Osteocyte (in vitro differentiated cells): ENCODE measurements at regions not wholly inside any gene's neighbourhood (a gene's known extent, or its start where the extent isn't known, plus 50 kb on each side); places are given as distances from the start of the nearest gene placed in this dataset.

Experiments
- DNase-seq: peaks from one replicate; pipeline ENCODE4 v3.0.0; 2021; ENCODE audit warnings: mixed read lengths; ENCODE audit not compliant: unreplicated experiment; ENCODE audit errors: extremely low spot score
- H3K27ac Mint-ChIP-seq: one replicate; pipeline ENCODE4 v1.8.0; 2021; ENCODE audit warnings: mild to moderate bottlenecking, mixed read lengths; ENCODE audit not compliant: unreplicated experiment
- H3K27me3 Mint-ChIP-seq: one replicate; pipeline ENCODE4 v1.8.0; 2021; ENCODE audit warnings: mixed read lengths; ENCODE audit not compliant: unreplicated experiment
- H3K36me3 Mint-ChIP-seq: one replicate; pipeline ENCODE4 v1.8.0; 2021; ENCODE audit warnings: mixed read lengths; ENCODE audit not compliant: unreplicated experiment
- H3K4me1 Mint-ChIP-seq: one replicate; pipeline ENCODE4 v1.8.0; 2021; ENCODE audit warnings: mixed read lengths; ENCODE audit not compliant: unreplicated experiment
- H3K4me3 Mint-ChIP-seq: one replicate; pipeline ENCODE4 v1.8.0; 2021; ENCODE audit warnings: mild to moderate bottlenecking, moderate library complexity, mixed read lengths; ENCODE audit not compliant: unreplicated experiment
- H3K9me3 Mint-ChIP-seq: one replicate; pipeline ENCODE4 v1.8.0; 2021; ENCODE audit warnings: mixed read lengths; ENCODE audit not compliant: unreplicated experiment
- TF ChIP-seq, protein P1 (sequence below): fragments of 200-600 bp; sonication (generic); IDR thresholded peaks from 2 replicates; pipeline ENCODE4 v1.5.0; 2021; ENCODE audit warnings: antibody characterized with exemption, mild to moderate bottlenecking, moderate library complexity

DNA sequence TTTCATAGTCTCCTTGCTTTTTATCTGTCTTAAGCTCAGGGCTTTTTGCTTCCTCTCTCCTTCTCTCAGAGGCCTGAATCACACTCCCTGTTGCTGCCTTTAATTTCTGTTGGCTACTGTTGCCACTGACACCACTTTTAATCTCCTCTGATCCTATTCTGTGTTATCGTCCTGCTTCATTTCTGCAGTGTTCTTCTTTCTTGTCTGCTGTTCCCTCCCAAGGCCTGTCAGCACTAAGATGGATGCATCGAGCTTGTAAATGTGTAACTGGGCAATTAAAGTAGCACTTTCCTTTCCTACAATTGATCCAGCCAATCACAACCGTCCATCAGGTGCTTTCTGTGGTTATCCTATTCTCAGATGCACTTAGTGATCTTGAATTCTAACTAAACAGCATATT, 71.3 kb upstream of the VEPH1 start:
- Mint-ChIP-seq H3K36me3 (no peaks in the 10 kb centered on the region), H3K27ac (no peak overlapping the region), H3K4me3 (no peak overlapping the region), H3K9me3 (no peaks in the 10 kb centered on the region), H3K27me3 (peaks cover 21% of the 10 kb centered on the region), H3K4me1 (peaks cover 5% of the 10 kb centered on the region)
- no peak for DNase-seq
- TF ChIP-seq, protein P1, sequence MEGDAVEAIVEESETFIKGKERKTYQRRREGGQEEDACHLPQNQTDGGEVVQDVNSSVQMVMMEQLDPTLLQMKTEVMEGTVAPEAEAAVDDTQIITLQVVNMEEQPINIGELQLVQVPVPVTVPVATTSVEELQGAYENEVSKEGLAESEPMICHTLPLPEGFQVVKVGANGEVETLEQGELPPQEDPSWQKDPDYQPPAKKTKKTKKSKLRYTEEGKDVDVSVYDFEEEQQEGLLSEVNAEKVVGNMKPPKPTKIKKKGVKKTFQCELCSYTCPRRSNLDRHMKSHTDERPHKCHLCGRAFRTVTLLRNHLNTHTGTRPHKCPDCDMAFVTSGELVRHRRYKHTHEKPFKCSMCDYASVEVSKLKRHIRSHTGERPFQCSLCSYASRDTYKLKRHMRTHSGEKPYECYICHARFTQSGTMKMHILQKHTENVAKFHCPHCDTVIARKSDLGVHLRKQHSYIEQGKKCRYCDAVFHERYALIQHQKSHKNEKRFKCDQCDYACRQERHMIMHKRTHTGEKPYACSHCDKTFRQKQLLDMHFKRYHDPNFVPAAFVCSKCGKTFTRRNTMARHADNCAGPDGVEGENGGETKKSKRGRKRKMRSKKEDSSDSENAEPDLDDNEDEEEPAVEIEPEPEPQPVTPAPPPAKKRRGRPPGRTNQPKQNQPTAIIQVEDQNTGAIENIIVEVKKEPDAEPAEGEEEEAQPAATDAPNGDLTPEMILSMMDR = no peak

DNA sequence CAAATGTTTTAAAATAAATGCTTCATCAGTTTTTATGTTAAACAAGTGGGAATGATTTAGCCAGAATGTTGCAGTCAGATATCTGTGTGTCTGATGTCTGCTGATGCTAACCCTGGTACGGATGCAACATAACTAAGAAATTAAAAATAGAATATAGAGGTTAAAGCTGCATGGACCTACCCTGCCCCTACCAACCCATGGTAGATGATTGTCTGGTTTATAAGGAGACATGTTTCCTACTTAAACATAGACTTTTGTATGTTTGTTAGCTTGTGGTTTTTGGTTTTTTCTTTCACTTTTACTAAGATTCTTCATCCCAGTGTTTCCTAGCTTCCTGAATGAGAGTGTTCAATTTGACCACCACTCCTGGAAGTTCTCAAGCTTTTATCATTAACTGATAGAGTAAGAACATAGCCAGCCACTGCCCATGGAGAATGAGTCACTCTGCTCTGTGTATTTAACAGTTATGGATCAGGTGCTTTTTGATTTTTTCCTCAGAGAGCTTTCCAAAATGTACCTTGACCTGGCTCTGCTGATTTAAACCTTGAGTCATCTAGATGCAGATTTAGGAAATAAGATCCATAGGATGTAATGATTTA, 70.7 kb upstream of the VEPH1 start:
- TF ChIP-seq, protein P1 = no peak
- H3K36me3 Mint-ChIP-seq = no peaks in the 10 kb centered on the region
- H3K4me3 Mint-ChIP-seq = no peak overlapping the region
- H3K9me3 Mint-ChIP-seq = no peaks in the 10 kb centered on the region
- peaks cover 24% of the 10 kb centered on the region for H3K27me3 Mint-ChIP-seq
- DNase-seq = no peak
- no peak overlapping the region for H3K27ac Mint-ChIP-seq
- peaks cover 5% of the 10 kb centered on the region for H3K4me1 Mint-ChIP-seq

DNA sequence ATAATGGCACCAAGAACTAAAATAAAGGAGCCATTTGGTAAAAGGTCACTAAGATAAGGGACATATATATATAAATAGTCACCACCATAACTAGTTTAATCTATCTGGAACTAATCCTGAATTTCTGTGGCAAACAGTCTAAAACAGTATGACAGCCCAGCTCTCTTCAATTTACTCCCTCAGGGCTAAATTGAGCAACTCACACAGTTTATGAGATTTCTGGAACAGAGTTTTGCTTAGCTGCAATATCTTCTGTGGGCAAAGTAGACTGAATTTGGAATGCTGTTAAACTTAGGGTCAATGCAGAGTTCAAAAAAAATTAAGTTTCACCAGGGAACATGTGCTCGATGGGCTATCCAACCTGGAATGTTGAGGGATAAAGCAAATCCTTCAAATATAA, 70.1 kb upstream of the VEPH1 start:
- peaks cover 5% of the 10 kb centered on the region for H3K4me1 Mint-ChIP-seq
- H3K27me3 Mint-ChIP-seq = peaks cover 24% of the 10 kb centered on the region
- TF ChIP-seq, protein P1 = no peak
- H3K4me3 Mint-ChIP-seq = no peak overlapping the region
- H3K36me3 Mint-ChIP-seq = no peaks in the 10 kb centered on the region
- DNase-seq = no peak
- H3K9me3 Mint-ChIP-seq = no peaks in the 10 kb centered on the region
- H3K27ac Mint-ChIP-seq = no peak overlapping the region

DNA sequence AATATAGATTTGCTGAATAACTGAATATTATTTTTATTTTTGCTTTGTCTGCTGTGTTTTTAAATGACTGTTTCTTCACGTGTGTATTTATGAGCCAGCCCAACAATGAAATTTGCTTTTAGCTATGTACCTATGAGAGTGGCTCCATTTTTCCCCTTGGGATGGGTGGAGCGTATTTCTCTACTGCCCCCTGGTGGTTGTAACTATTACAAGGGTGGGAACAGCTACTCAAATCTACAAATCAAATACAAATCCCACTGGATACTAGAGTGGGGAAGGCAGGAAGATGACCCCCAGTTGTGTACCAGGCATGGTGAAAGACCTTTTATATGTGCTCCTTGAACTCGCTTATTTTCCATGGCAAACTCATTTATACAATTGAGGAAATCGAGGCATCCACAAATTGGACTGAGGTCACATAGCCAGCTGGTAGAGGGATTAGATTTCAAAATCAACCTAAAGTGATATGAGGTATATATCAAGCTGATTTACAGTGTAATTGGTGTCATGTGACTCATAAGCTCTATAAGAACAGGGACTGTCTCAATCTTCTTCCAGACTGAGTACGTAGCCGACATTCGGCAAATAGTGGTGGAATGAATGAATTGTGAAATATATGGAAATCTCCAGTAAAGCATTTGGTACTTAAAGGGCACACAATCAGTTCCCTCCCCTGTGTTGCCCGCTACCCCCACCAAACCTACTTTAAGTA, 69.5 kb upstream of the VEPH1 start:
- no peak for DNase-seq

DNA sequence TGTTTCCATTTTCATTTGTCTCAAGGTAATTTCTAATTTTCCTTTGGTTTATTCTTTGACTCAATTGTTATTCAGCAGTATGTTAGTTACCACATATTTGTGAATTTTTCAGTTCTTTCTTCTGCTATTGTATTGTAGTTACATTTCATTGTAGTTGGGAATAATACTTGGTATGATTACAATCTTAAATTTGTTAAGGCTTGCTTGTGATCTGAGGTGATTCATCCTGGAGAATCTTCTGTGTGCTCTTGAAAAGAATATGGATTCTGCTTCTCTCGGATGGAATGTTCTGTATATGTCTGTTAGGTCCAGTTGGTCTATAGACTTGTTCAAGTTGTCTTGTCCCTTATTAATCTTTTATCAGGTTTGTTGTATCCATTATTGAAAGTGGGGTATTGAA, 63.4 kb upstream of the VEPH1 start:
- Mint-ChIP-seq H3K36me3 (no peaks in the 10 kb centered on the region), H3K4me1 (no peaks in the 10 kb centered on the region), H3K9me3 (peaks cover 4% of the 10 kb centered on the region), H3K27ac (no peak overlapping the region), H3K4me3 (no peak overlapping the region), H3K27me3 (peaks cover 40% of the 10 kb centered on the region)
- no peak for DNase-seq
- TF ChIP-seq, protein P1 = no peak

More for the DNA sequence above, 69.5 kb upstream of the VEPH1 start:
- H3K4me3 Mint-ChIP-seq = no peak overlapping the region
- H3K27ac Mint-ChIP-seq = no peak overlapping the region
- TF ChIP-seq, protein P1 = peak; percentile 74
- H3K4me1 Mint-ChIP-seq = peaks cover 5% of the 10 kb centered on the region
- no peaks in the 10 kb centered on the region for H3K9me3 Mint-ChIP-seq
- H3K27me3 Mint-ChIP-seq = peaks cover 22% of the 10 kb centered on the region
- H3K36me3 Mint-ChIP-seq = no peaks in the 10 kb centered on the region
